ENCODE measurements at regions not wholly inside any gene's neighbourhood (a gene's known extent, or its start where the extent isn't known, plus 50 kb on each side); places are given as distances from the start of the nearest gene placed in this dataset.

- TF ChIP-seq CTCF (IDR thresholded peaks at IDR 0.05), result no peak
- TF ChIP-seq POLR2AphosphoS5 (IDR thresholded peaks at IDR 0.05), result no peak
- no peak for TF ChIP-seq POLR2A (IDR thresholded peaks at IDR 0.05)
Observed at GRCh38 chr10:4456279-4456678, 369.7 kb upstream of the AKR1E2 start.

Data from sigmoid colon (tissue), 4 donors.